ENCODE measurements at regions not wholly inside any gene's neighbourhood (a gene's known extent, or its start where the extent isn't known, plus 50 kb on each side); places are given as distances from the start of the nearest gene placed in this dataset.

DNA sequence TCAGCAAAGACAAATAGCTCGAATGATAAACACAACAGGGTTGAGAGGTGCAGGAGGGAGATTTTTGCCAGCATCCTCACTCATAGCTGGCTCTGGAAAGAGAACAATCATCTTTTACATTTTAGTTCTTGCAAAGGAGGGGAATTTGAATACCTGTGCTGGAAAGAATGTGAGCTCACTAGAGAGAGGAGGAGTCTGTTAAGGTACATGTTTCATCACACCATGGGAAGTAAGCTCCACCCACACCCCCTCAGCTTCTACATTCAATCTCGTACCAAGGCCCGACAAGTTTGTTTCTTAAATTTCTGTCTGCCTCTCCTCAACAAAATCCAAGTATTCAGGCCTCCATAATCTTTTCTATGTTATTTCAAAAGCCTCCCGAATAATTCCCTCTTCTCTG, 254.6 kb downstream of the BRINP1 start:
- Histone ChIP-seq H3K36me3 (no peaks in the 10 kb centered on the region), H3K27me3 (no peaks in the 10 kb centered on the region), H3K4me1 (no peaks in the 10 kb centered on the region), H3K4me3 (no peak overlapping the region), H3K27ac (no peak overlapping the region), H3K9me3 (no peaks in the 10 kb centered on the region)
- TF ChIP-seq, protein P1, sequence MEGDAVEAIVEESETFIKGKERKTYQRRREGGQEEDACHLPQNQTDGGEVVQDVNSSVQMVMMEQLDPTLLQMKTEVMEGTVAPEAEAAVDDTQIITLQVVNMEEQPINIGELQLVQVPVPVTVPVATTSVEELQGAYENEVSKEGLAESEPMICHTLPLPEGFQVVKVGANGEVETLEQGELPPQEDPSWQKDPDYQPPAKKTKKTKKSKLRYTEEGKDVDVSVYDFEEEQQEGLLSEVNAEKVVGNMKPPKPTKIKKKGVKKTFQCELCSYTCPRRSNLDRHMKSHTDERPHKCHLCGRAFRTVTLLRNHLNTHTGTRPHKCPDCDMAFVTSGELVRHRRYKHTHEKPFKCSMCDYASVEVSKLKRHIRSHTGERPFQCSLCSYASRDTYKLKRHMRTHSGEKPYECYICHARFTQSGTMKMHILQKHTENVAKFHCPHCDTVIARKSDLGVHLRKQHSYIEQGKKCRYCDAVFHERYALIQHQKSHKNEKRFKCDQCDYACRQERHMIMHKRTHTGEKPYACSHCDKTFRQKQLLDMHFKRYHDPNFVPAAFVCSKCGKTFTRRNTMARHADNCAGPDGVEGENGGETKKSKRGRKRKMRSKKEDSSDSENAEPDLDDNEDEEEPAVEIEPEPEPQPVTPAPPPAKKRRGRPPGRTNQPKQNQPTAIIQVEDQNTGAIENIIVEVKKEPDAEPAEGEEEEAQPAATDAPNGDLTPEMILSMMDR (IDR thresholded peaks at IDR 0.05) = no peak
- no peak for TF ChIP-seq POLR2AphosphoS5 (IDR thresholded peaks at IDR 0.05)
- TF ChIP-seq POLR2A (IDR thresholded peaks at IDR 0.05) = no peak
- no peak for TF ChIP-seq EP300 (IDR thresholded peaks at IDR 0.05)
- ATAC-seq = no peak
- WGBS, 2 donors (ENCODE audit: low coverage in 1 of 2) = 50 to 70% methylated on average over 3 to 4 of the region's 4 CpGs
